ENCODE measurements at regions not wholly inside any gene's neighbourhood (a gene's known extent, or its start where the extent isn't known, plus 50 kb on each side); places are given as distances from the start of the nearest gene placed in this dataset.
"Not testable (repeated sequence)": the region's sequence is repeated elsewhere in the genome, so short reads cannot be mapped to it uniquely, and the experiment has no call there.

DNA sequence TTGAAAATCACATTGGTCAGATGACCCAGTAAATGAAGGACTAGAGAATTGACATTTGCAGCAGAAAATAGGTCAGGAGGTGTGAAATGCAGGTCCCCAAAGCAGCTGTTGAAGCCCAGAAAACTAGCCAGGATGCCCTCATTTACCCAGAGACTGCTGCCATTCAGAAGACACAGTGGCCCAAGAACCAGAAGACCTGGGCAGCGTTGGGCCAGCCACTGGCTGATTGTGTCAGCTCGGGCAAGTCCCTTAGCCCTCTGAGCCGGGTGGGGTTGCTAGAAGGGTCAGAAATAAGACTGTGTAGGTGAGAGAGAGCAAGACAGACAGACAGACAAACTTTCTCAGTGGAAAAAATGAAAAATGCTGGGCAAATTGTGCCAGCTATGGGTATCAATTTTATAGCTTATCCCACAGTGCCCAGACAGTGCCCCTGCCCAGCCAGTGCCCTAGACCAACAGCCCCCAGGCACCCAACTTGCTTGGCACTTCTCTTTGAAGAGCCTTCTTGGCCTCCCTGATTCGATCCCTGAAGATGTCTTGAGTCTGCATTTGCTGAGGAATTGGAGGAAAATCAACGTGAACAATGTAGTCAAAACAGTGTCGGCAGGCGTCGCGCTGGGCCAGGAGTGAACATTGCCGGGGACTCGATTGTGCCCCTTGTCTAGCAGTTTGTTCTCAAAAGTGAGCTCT lies 198.3 kb downstream of the MN1 start:
- no peaks in the 10 kb centered on the region for H3K9me3 ChIP-seq (ENCODE audit: control insufficient read depth in 2 of 3, insufficient read depth in 1 of 3, low read length in 3 of 3)
- no peaks in the 10 kb centered on the region for H3K36me3 ChIP-seq (ENCODE audit: control insufficient read depth in 2 of 3, insufficient read depth in 3 of 3, low read length in 3 of 3)
- no peaks in the 10 kb centered on the region for H3K27me3 ChIP-seq (ENCODE audit: control insufficient read depth, insufficient read depth, low read length)
- H3K27ac ChIP-seq (ENCODE audit: low read depth in 2 of 2, low read length in 2 of 2), result no peak overlapping the region
- no peak overlapping the region for H3K9ac ChIP-seq (ENCODE audit: low read length in 3 of 3)
- H3K4me1 ChIP-seq (ENCODE audit: control insufficient read depth in 2 of 3, insufficient read depth in 2 of 3, low read depth in 1 of 3, low read length in 3 of 3), result no peaks in the 10 kb centered on the region
- intact Hi-C loops (cut with DNase I), result no loop called here
- TF ChIP-seq CTCF (IDR thresholded peaks at IDR 0.05; ENCODE audit: borderline replicate concordance, extremely low read depth, insufficient read depth), result no peak
- no peak overlapping the region for H3K4me3 ChIP-seq (ENCODE audit: low read length in 3 of 3)
- DNase-seq (no peak), FAIRE-seq (no peak)

DNA sequence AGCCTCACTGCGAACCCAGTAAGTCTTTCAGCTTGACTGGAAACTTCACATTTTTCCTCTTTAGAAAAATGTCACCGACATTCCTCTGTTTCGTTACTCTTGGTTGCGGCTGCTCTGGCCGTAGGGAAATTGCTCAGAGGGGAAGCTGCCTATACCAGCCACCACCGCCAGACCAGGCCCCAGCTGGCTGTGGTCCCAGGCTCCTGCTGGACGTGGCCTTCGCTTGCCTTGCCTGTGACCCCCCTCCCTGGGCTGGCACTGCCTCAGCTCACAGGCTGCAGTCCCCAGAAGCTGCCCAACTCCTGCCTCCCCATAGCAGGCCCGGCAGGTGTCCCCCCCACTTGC lies 197.8 kb downstream of the MN1 start:
- no peak overlapping the region for H3K27ac ChIP-seq (ENCODE audit: low read depth in 2 of 2, low read length in 2 of 2)
- no peak for FAIRE-seq
- H3K9ac ChIP-seq (ENCODE audit: low read length in 3 of 3), result no peak overlapping the region
- peak in 3 of 5 donors; percentile 41 to 72 (median 52) for DNase-seq
- H3K27me3 ChIP-seq (ENCODE audit: control insufficient read depth, insufficient read depth, low read length), result no peaks in the 10 kb centered on the region
- H3K36me3 ChIP-seq (ENCODE audit: control insufficient read depth in 2 of 3, insufficient read depth in 3 of 3, low read length in 3 of 3), result no peaks in the 10 kb centered on the region
- H3K4me1 ChIP-seq (ENCODE audit: control insufficient read depth in 2 of 3, insufficient read depth in 2 of 3, low read depth in 1 of 3, low read length in 3 of 3), result no peaks in the 10 kb centered on the region
- TF ChIP-seq CTCF (IDR thresholded peaks at IDR 0.05; ENCODE audit: borderline replicate concordance, extremely low read depth, insufficient read depth), result no peak
- H3K4me3 ChIP-seq (ENCODE audit: low read length in 3 of 3), result no peak overlapping the region
- H3K9me3 ChIP-seq (ENCODE audit: control insufficient read depth in 2 of 3, insufficient read depth in 1 of 3, low read length in 3 of 3), result no peaks in the 10 kb centered on the region
- intact Hi-C loops (cut with DNase I), result no loop called here

GRCh38 chr22:27605390-27605789 lies 196.2 kb downstream of the MN1 start:
- intact Hi-C loops (cut with DNase I), result no loop called here
- Histone ChIP-seq H3K36me3 (ENCODE audit: control insufficient read depth in 2 of 3, insufficient read depth in 3 of 3, low read length in 3 of 3) (no peaks in the 10 kb centered on the region), H3K9ac (ENCODE audit: low read length in 3 of 3) (no peak overlapping the region), H3K27ac (ENCODE audit: low read depth in 2 of 2, low read length in 2 of 2) (no peak overlapping the region), H3K4me1 (ENCODE audit: control insufficient read depth in 2 of 3, insufficient read depth in 2 of 3, low read depth in 1 of 3, low read length in 3 of 3) (no peaks in the 10 kb centered on the region), H3K9me3 (ENCODE audit: control insufficient read depth in 2 of 3, insufficient read depth in 1 of 3, low read length in 3 of 3) (no peaks in the 10 kb centered on the region), H3K27me3 (ENCODE audit: control insufficient read depth, insufficient read depth, low read length) (no peaks in the 10 kb centered on the region), H3K4me3 (ENCODE audit: low read length in 3 of 3) (no peak overlapping the region)
- no peak for TF ChIP-seq CTCF (IDR thresholded peaks at IDR 0.05; ENCODE audit: borderline replicate concordance, extremely low read depth, insufficient read depth)
- DNase-seq, result no peak
- no peak for FAIRE-seq

DNA sequence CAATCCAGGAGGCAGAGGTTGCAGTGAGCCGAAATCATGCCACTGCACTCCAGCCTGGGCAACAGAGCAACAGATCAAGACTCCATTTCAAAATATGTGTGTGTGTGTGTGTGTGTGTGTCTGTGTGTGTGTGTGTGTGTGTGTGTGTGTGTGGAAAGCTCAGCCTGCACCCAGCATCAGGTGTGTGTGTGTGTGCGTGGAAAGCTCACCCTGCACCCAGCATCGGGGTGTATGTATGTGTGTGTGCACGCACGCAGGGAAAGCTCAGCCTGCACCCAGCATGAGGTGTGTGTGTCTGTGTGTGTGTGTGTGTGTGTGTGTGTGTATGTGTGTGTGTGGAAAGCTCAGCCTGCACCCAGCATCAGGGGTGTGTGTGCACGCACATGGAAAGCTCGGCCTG lies 193.8 kb downstream of the MN1 start:
- H3K36me3 ChIP-seq (ENCODE audit: control insufficient read depth in 2 of 3, insufficient read depth in 3 of 3, low read length in 3 of 3); H3K27ac ChIP-seq (ENCODE audit: low read depth in 2 of 2, low read length in 2 of 2); DNase-seq; FAIRE-seq; H3K9ac ChIP-seq (ENCODE audit: low read length in 3 of 3); intact Hi-C loops (cut with DNase I); H3K27me3 ChIP-seq (ENCODE audit: control insufficient read depth, insufficient read depth, low read length); H3K4me1 ChIP-seq (ENCODE audit: control insufficient read depth in 2 of 3, insufficient read depth in 2 of 3, low read depth in 1 of 3, low read length in 3 of 3); H3K9me3 ChIP-seq (ENCODE audit: control insufficient read depth in 2 of 3, insufficient read depth in 1 of 3, low read length in 3 of 3); H3K4me3 ChIP-seq (ENCODE audit: low read length in 3 of 3): not testable (repeated sequence)

Measured in kidney (tissue), 13 donors.